CD8-positive, alpha-beta memory T cell (primary cell): ENCODE measurements at regions not wholly inside any gene's neighbourhood (a gene's known extent, or its start where the extent isn't known, plus 50 kb on each side); places are given as distances from the start of the nearest gene placed in this dataset.
"Not testable (repeated sequence)": the region's sequence is repeated elsewhere in the genome, so short reads cannot be mapped to it uniquely, and the experiment has no call there.

ENCODE experiments used
- CTCF ChIA-PET: fragments of 350-600 bp; sonication (Branson Sonifier 250); formaldehyde crosslinking; loops from one replicate; lab custom pipeline; 2021; ENCODE audit warnings: antibody characterized with exemption; lab: Charles Lee
- POLR2A ChIA-PET: fragments of 350-600 bp; sonication (Branson Sonifier 250); formaldehyde crosslinking; loops from one replicate; lab custom pipeline; 2021; ENCODE audit warnings: antibody characterized with exemption; lab: Charles Lee
- DNase-seq, 5 donors: peaks; one replicate each; pipeline versions ENCODE4 v3.0.0 to v3.0.0-alpha.2; 2020 to 2022; ENCODE audit warnings: mixed read lengths in 1 of 5
- H3K27ac ChIP-seq: one replicate; pipeline ENCODE4 v1.7.0; 2013; ENCODE audit warnings: low read depth, mild to moderate bottlenecking, low read length, moderate library complexity
- H3K27me3 ChIP-seq: 2 replicates; pipeline ENCODE4 v1.7.0; 2013; ENCODE audit warnings: low read length, mild to moderate bottlenecking; ENCODE audit not compliant: insufficient read depth, poor library complexity, severe bottlenecking
- H3K36me3 ChIP-seq: 2 replicates; pipeline ENCODE4 v1.7.0; 2013; ENCODE audit warnings: mild to moderate bottlenecking, low read length, moderate library complexity; ENCODE audit not compliant: insufficient read depth
- H3K4me1 ChIP-seq: 2 replicates; pipeline ENCODE4 v1.7.0; 2013; ENCODE audit warnings: mild to moderate bottlenecking, low read length, moderate library complexity; ENCODE audit not compliant: insufficient read depth
- H3K4me3 ChIP-seq: 2 replicates; pipeline ENCODE4 v1.7.0; 2013; ENCODE audit warnings: mild to moderate bottlenecking, low read length
- H3K9me3 ChIP-seq: 2 replicates; pipeline ENCODE4 v1.7.0; 2013; ENCODE audit warnings: mild to moderate bottlenecking, low read length
- H3K27ac Mint-ChIP-seq, 8 donors: one replicate each; pipeline ENCODE4 v1.8.0; 2020 to 2021; ENCODE audit warnings: mixed read lengths in 8 of 8, mild to moderate bottlenecking in 6 of 8, inconsistent platforms in 3 of 8, moderate library complexity in 3 of 8
- H3K27me3 Mint-ChIP-seq, 2 donors: one replicate each; pipeline ENCODE4 v1.8.0; 2020 to 2021; ENCODE audit warnings: mixed read lengths in 2 of 2, mild to moderate bottlenecking in 1 of 2, moderate library complexity in 1 of 2
- H3K36me3 Mint-ChIP-seq, 3 donors: one replicate each; pipeline ENCODE4 v1.8.0; 2020 to 2021; ENCODE audit warnings: mixed read lengths in 3 of 3, inconsistent platforms in 1 of 3, mild to moderate bottlenecking in 1 of 3
- H3K4me1 Mint-ChIP-seq, 3 donors: one replicate each; pipeline ENCODE4 v1.8.0; 2020 to 2021; ENCODE audit warnings: mixed read lengths in 3 of 3, inconsistent platforms in 1 of 3, mild to moderate bottlenecking in 1 of 3
- H3K4me3 Mint-ChIP-seq, 7 donors: one replicate each; pipeline ENCODE4 v1.8.0; 2020 to 2021; ENCODE audit warnings: mixed read lengths in 7 of 7, mild to moderate bottlenecking in 6 of 7, moderate library complexity in 4 of 7, inconsistent platforms in 2 of 7
- H3K9me3 Mint-ChIP-seq, 5 donors: one replicate each; pipeline ENCODE4 v1.8.0; 2020 to 2022; ENCODE audit warnings: mixed read lengths in 5 of 5, mild to moderate bottlenecking in 3 of 5, moderate library complexity in 2 of 5, inconsistent platforms in 1 of 5

DNA sequence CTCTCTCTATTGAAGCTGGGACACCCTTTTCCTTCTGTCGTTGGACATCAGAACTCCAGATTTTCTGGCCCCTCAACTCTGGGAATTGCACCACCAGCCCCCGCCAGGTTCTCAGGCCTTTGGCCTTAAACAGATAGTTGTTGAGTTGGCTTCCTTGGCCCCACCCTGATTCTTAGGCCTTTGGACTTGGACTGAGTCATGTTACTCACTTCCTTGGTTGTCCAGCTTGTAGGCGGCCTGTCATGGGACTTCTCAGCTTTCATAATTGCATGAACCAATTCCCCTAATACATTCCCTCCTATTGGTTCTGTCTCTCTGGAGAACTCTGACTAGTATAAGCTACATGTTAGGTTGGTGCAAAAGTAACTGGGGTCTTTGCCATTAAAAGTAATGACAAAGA is 195.7 kb downstream of the GPAT3 start:
- ChIA-PET CTCF (no interaction called here), POLR2A (no interaction called here)
- H3K4me1 Mint-ChIP-seq = no peaks in the 10 kb centered on the region
- no peaks in the 10 kb centered on the region for H3K4me1 ChIP-seq
- peaks cover 6 to 16% of the 10 kb centered on the region in 2 donors for H3K27me3 Mint-ChIP-seq
- H3K4me3 Mint-ChIP-seq = no peak overlapping the region
- no peaks in the 10 kb centered on the region for H3K27me3 ChIP-seq
- H3K4me3 ChIP-seq = no peak overlapping the region
- no peak overlapping the region for H3K27ac Mint-ChIP-seq
- no peak for DNase-seq
- H3K36me3 Mint-ChIP-seq = no peaks in the 10 kb centered on the region
- H3K9me3 Mint-ChIP-seq = peaks cover 0 to 12% (median 5%) of the 10 kb centered on the region in 5 donors
- no peaks in the 10 kb centered on the region for H3K36me3 ChIP-seq
- H3K9me3 ChIP-seq = no peaks in the 10 kb centered on the region
- no peak overlapping the region for H3K27ac ChIP-seq

DNA sequence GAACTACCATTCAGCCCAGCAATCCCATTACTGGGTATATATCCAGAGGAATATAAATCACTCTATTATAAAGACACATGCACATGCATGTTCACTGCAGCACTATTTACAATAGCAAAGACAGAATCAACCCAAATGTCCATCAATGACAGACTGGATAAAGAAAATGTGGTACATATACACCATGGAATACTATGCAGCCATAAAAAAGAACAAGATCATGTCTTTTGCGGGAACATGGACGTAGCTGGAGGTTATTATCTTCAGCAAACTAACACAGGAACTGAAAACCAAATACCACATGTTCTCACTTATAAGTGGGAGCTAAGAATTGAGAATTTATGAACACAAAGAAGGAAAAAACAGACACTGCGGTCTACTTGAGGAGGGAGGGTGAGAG is 195.1 kb downstream of the GPAT3 start:
- peaks cover 0 to 12% (median 5%) of the 10 kb centered on the region in 5 donors for H3K9me3 Mint-ChIP-seq
- CTCF ChIA-PET = not testable (repeated sequence)

DNA sequence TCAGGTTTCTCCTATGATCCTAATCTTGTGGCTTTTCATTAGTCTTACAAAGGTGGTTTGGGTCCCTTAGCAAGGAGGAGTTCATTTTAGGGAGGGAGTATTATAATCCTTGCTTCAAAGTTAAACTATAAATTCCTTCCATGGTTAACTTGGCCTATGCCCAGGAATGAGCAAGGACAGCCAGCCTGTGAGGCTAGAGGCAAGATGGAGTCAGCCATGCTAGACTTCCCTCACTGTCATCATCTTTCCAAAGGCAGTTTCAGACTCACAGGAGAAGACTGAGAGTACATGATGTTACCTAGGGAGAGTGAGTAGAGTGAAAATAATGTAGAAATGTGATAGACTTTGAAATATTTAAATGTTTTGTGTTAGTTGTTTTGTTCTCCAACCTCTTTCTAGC is 192.3 kb downstream of the GPAT3 start:
- Mint-ChIP-seq H3K9me3 (peaks cover 0 to 12% (median 5%) of the 10 kb centered on the region in 5 donors), H3K4me1 (no peaks in the 10 kb centered on the region), H3K4me3 (no peak overlapping the region), H3K27me3 (peaks cover 3 to 26% of the 10 kb centered on the region in 2 donors), H3K36me3 (no peaks in the 10 kb centered on the region), H3K27ac (no peak overlapping the region)
- POLR2A ChIA-PET = no interaction called here
- Histone ChIP-seq H3K4me3 (no peak overlapping the region), H3K9me3 (no peaks in the 10 kb centered on the region), H3K27me3 (no peaks in the 10 kb centered on the region), H3K27ac (no peak overlapping the region), H3K4me1 (no peaks in the 10 kb centered on the region), H3K36me3 (no peaks in the 10 kb centered on the region)
- CTCF ChIA-PET = no interaction called here
- DNase-seq = no peak

More for the DNA sequence above, 195.1 kb downstream of the GPAT3 start:
- H3K4me1 Mint-ChIP-seq, H3K36me3 Mint-ChIP-seq, H3K27me3 ChIP-seq, POLR2A ChIA-PET, H3K9me3 ChIP-seq, H3K27ac Mint-ChIP-seq, H3K4me3 Mint-ChIP-seq, DNase-seq, H3K27ac ChIP-seq, H3K4me1 ChIP-seq, H3K4me3 ChIP-seq, H3K36me3 ChIP-seq: not testable (repeated sequence)
- peaks cover 5 to 13% of the 10 kb centered on the region in 2 donors for H3K27me3 Mint-ChIP-seq

DNA sequence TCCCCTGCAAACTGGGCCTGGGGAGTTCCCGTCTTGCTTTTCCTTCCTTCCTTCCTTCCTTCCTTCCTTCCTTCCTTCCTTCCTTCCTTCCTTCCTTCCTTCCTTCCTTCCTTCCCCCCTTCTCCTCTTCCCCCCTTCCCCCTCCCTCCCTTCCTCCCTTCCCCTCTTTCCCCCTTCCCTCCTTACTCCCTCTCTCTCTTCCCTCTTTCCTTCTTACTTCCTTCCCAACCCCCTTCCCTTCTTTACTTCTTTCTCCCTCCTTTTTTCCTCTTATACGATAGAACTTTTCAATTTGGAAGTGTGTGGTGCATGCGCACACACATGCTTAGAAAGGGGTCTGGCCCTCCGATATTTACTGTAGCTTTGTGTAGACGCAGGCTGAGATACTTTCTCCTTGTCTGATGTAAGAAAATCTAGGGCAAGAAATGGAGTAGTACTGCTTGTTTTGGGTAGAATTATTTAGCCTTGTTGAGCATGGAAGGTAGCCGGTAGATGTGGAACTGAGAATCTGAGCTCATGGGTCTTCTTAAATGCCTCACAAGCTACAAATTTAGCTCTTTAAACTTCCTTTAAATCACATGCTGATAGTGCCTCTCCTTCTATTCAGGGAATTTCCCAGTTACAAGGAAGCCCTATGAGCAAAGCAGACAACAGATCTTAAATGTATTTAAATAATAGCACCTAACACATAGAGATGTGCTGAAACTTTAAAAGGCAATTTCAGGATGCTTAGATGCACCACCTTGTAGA is 189.6 kb downstream of the GPAT3 start:
- Histone ChIP-seq H3K4me3 (no peak overlapping the region), H3K27ac (no peak overlapping the region), H3K9me3 (no peaks in the 10 kb centered on the region), H3K36me3 (no peaks in the 10 kb centered on the region), H3K4me1 (no peaks in the 10 kb centered on the region), H3K27me3 (peaks cover 5% of the 10 kb centered on the region)
- Mint-ChIP-seq H3K27me3 (peaks cover 8 to 35% of the 10 kb centered on the region in 2 donors), H3K4me1 (no peaks in the 10 kb centered on the region), H3K36me3 (no peaks in the 10 kb centered on the region), H3K9me3 (peaks cover 0 to 5% (median 4%) of the 10 kb centered on the region in 5 donors), H3K27ac (no peak overlapping the region), H3K4me3 (no peak overlapping the region)
- DNase-seq = no peak
- CTCF ChIA-PET = no interaction called here
- POLR2A ChIA-PET = no interaction called here

DNA sequence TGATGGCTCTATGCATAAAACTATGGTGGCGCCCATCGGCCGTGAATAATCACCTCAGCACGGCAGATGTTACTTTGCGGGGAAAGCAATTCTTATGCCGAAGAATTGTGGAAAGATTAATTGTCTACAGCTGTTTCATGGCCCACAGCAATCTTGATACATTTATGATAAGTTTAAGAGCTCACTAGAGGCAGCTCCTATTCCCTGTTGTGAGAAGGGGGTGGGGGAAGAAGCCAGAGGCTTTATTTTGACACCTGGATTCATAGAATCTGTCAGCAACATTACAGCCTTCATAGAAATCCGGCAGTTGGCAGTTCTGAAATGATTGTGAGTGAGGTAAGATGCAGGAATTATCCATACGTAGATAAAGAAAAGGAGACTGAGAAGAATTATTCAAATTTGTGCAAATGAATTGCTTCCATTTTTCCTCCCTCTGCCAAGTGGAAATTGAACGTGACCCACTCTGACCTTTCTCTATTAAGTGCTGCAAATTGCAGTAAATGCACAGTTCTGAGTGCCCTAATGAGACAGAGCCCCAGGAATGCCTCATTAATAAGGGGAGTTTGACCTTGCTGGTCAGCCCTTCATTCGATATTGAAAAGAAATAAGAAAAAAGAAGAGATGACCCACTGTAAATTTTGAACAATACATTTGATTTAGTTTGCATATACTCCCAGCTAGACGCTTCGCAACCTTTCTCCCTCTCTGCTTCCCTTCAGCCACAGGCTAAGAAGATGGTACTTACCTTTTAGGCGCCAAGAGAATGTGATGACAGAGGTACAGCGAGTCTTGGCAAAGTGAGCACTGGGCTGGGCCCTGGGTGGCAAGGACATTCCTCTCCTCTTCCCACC is 188.8 kb downstream of the GPAT3 start:
- H3K4me3 ChIP-seq = no peak overlapping the region
- H3K27me3 Mint-ChIP-seq = peaks cover 5 to 35% of the 10 kb centered on the region in 2 donors
- peaks cover 5% of the 10 kb centered on the region for H3K27me3 ChIP-seq
- no peak overlapping the region for H3K27ac ChIP-seq
- ChIA-PET POLR2A (no interaction called here), CTCF (no interaction called here)
- no peaks in the 10 kb centered on the region for H3K36me3 Mint-ChIP-seq
- DNase-seq = no peak
- H3K9me3 ChIP-seq = no peaks in the 10 kb centered on the region
- H3K27ac Mint-ChIP-seq = no peak overlapping the region
- H3K4me1 Mint-ChIP-seq = no peaks in the 10 kb centered on the region
- H3K36me3 ChIP-seq = no peaks in the 10 kb centered on the region
- H3K4me1 ChIP-seq = no peaks in the 10 kb centered on the region
- H3K4me3 Mint-ChIP-seq = no peak overlapping the region
- peaks cover 0 to 5% (median 0%) of the 10 kb centered on the region in 5 donors for H3K9me3 Mint-ChIP-seq

DNA sequence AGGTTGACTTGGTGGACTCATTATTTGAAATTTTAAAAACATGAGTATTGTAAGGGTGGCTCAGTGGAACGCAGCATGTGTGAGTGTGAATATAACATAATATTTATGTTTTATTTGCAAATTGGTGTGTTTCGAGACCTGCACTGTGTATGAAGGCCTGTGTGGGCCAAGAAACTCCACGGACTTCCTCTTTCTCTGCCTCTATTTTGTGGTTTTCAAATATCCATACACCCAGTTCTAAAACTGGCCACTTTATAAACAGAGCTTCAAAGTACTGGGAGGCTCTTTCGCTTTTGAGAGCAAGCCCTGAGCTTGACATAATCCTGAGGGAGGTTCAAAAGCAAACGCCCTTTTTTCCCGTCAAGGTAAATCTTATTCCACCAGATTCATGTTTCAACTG is 187.7 kb downstream of the GPAT3 start:
- Histone ChIP-seq H3K4me3 (no peak overlapping the region), H3K4me1 (no peaks in the 10 kb centered on the region), H3K9me3 (no peaks in the 10 kb centered on the region), H3K27me3 (peaks cover 5% of the 10 kb centered on the region), H3K36me3 (no peaks in the 10 kb centered on the region), H3K27ac (no peak overlapping the region)
- Mint-ChIP-seq H3K27me3 (peaks cover 5 to 35% of the 10 kb centered on the region in 2 donors), H3K36me3 (no peaks in the 10 kb centered on the region), H3K27ac (no peak overlapping the region), H3K9me3 (peaks cover 0 to 5% (median 0%) of the 10 kb centered on the region in 5 donors), H3K4me3 (no peak overlapping the region), H3K4me1 (no peaks in the 10 kb centered on the region)
- ChIA-PET CTCF (no interaction called here), POLR2A (no interaction called here)
- DNase-seq = no peak

DNA sequence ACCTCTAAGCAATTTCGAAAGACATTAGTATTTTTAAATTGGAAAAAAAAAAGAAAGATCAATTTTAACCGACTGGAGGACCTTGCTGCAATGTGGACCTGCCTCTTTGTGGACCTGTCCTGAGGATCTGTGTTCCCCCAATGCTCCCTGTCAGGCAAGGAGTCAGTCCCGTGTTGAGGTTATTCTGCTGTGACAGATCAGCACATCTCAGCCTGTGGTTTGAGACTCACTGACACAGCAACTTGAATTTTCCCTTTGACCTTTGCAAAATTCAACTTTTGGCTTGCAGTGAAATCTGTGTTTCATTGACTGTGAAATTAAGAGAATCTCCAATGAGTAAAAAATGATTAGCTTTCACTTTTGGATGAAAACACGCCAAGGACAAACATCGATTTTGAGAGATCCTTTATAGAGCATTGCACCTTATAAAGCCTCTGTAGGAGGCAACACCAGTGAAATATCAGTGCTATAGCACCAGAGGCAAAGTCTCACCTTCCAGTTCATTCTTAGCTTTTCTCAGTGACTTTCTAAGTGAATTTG is 186.9 kb downstream of the GPAT3 start:
- Histone ChIP-seq H3K4me1 (no peaks in the 10 kb centered on the region), H3K27me3 (peaks cover 5% of the 10 kb centered on the region), H3K4me3 (no peak overlapping the region), H3K36me3 (no peaks in the 10 kb centered on the region), H3K27ac (no peak overlapping the region), H3K9me3 (no peaks in the 10 kb centered on the region)
- DNase-seq = no peak
- no peak overlapping the region for H3K4me3 Mint-ChIP-seq
- no peaks in the 10 kb centered on the region for H3K36me3 Mint-ChIP-seq
- ChIA-PET POLR2A (no interaction called here), CTCF (no interaction called here)
- H3K4me1 Mint-ChIP-seq = no peaks in the 10 kb centered on the region
- peaks cover 0 to 5% (median 0%) of the 10 kb centered on the region in 5 donors for H3K9me3 Mint-ChIP-seq
- no peak overlapping the region for H3K27ac Mint-ChIP-seq
- peaks cover 5 to 36% of the 10 kb centered on the region in 2 donors for H3K27me3 Mint-ChIP-seq

DNA sequence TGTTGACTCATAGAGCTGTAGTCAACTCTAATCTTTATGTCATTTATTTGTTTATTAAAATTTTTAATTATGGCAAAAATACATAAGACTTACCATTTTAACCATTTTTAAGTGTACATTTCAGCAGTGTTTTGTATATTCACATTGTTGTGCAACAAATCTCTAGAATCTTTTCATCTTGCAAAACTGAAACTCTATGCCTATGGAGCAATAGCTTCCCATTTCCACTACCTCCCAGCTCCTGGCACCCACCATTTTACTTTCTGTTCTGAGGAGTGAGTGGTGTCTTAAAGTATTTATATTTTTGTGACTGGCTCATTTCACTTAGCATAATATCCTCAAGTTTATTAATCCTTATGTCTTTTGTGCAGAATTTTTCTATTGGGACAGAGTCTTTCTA is 181.0 kb downstream of the GPAT3 start:
- no peaks in the 10 kb centered on the region for H3K4me1 Mint-ChIP-seq
- H3K4me3 Mint-ChIP-seq = no peak overlapping the region
- no peak overlapping the region for H3K27ac Mint-ChIP-seq
- no peaks in the 10 kb centered on the region for H3K9me3 ChIP-seq
- no peaks in the 10 kb centered on the region for H3K36me3 ChIP-seq
- no peak for DNase-seq
- no peak overlapping the region for H3K4me3 ChIP-seq
- ChIA-PET POLR2A (no interaction called here), CTCF (no interaction called here)
- H3K27me3 Mint-ChIP-seq = peaks cover 5 to 12% of the 10 kb centered on the region in 2 donors
- no peaks in the 10 kb centered on the region for H3K9me3 Mint-ChIP-seq
- H3K36me3 Mint-ChIP-seq = no peaks in the 10 kb centered on the region
- no peak overlapping the region for H3K27ac ChIP-seq
- no peaks in the 10 kb centered on the region for H3K27me3 ChIP-seq
- H3K4me1 ChIP-seq = no peaks in the 10 kb centered on the region
